CD4-positive, alpha-beta T cell treated with Interleukin-4 for 4 hours (primary cell): ENCODE measurements at regions not wholly inside any gene's neighbourhood (a gene's known extent, or its start where the extent isn't known, plus 50 kb on each side); places are given as distances from the start of the nearest gene placed in this dataset.

Experiments used
- DNase-seq: peaks from one replicate; pipeline ENCODE4 v3.0.0-alpha.2; 2020

DNA sequence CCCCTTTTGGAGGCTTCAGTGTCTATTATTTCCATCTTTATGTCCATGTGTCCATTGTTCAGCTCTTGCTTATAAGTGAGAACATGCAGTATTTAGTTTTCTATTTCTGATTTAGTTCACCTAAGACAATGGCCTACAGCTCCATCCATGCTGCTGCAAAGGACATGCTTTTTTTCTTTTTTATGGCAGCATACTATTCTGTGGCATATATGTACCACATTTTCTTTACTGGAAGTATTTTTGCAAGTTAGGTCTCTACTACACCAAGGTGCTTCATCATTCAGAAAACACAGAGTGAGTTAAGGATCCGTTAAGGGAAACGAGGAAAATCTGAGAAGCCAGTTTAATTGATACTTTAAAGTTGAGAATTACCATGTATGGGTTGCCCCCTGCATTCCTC lies 297.2 kb downstream of the CDCA7 start:
- no peak for DNase-seq

DNA sequence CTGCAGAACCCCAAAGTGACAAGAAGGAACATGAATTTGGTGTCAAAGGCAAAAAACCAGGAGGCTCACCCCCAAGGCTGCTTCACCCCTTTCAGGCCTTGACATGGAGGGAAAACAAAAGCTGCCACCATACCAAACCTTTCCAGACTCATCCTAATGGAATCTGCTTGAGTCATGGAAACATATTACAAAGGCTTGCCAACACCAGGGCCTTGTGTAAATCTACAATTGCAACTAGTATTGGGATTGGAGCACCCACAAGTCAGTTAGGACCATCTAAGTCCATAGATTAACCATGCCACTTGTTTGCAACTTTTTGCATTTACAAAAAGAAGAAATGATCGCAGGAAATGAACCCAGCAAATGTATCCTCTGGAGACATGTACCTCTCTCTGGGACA lies 297.6 kb downstream of the CDCA7 start:
- DNase-seq: no peak

DNA sequence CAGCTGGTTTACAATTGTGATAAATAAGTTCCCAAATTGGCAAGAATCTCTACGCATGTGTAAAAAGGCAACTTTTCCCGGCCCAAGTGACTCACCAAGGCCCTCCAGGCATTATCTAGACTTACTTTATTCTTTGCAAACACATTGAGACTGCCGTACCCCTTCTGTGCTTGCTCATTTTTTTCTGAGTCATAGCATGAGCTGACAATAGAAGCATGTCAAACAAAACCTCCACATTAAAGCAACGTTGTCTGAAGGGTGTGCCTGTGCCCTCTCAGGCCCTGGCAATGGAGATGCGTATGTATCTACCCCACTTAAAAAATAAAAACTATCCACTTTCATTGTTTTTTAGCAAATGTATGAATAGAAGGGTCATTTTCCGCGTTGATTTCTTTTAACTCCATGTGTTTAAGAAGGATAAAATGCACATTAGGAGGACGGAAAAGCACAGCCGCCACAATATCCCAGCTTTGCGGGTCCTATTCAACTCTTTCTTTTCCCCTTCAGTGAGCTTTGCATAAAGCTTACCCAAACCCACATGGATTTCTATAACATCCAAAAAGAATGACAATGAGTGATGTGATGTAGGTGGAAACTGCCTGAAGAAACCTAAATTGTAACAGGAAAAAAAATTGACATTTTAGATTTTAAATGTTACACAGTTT lies 298.2 kb downstream of the CDCA7 start:
- no peak for DNase-seq

DNA sequence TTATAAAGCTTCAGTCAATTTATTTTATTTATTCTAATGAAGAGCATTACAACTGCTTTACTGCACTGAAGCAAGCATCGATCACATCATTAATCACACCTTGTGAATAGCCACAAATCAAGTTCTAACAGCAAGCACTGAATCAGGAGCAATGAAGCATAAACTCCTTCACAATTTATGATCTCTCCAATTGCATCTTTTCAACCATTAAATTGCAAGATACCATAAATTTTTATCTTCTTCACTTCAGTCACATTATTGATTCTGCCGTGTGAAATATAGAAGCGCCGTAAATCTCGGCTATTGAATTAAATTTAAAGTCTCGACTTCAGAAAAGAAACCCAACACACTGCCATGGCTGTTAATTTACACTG lies 298.7 kb downstream of the CDCA7 start:
- DNase-seq: no peak

DNA sequence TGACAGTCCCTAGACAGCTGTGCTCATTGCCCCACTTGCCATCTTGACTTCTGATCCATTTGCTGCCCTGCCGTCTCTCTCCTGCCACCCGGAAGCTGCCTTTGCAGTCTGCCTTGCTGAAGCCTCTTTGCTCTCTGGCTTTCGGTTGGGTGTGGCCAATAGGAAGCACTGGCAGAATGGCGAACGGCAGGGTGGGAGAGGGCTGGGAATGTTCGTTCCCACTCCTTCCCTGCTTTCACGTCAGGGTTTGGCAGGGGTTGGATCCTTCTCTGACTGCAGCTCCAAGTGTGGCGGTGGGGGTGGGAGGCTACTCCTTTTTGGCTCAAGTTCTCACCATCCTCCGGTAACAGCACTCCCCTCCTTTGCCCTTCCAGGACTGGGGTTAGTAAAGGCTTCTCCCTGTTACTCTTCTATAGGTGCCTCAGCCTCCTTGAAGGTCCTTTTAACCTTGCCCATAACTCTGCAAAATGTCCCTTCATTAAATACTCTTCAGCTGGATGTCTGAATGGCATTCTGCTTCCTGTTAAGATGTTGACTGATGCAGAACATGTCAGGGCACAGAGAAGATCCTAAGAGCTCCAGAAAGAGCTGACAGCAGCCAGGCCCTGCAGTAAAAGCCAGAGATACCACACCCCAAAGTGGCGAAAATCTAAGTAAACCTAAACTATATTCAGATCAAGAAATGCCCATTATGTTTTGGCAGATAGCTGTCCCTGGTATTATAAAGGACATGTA lies 299.7 kb downstream of the CDCA7 start:
- DNase-seq: no peak

DNA sequence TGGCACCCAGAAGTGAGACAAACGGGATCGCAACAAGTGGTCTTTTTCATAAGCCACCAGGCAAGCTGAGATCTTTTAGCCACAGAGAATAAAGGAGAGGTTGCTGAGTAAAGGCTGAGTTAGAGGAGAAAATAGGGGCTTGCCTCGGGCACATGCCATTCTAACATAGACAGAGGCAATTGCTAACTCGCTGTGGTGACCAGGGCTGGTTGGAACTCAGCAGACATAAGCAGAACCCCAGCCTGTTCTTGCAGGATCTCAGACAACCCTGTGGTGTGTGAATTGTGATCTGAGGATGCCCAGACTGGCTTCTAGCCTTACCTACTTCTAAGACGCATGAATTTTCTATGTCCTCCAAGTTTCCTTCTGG lies 300.2 kb downstream of the CDCA7 start:
- DNase-seq: no peak

DNA sequence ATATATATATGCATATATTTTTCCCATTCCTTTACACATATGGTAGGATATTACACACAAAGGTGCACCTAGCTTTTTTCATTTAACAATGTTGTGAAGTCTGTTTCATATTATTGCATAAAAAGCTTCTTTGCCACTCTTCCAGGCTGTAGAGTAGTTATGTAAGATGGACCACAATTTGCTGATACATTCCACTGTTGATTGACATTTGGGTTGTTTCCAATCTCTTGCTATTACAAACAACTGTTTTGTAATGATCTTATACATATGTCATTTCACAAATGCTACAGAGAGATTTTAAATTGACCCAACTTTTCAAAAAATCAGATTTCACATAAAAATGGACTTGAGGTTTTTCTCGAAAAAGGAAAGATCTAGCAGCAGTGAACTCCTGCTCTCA lies 301.4 kb downstream of the CDCA7 start:
- DNase-seq: no peak

DNA sequence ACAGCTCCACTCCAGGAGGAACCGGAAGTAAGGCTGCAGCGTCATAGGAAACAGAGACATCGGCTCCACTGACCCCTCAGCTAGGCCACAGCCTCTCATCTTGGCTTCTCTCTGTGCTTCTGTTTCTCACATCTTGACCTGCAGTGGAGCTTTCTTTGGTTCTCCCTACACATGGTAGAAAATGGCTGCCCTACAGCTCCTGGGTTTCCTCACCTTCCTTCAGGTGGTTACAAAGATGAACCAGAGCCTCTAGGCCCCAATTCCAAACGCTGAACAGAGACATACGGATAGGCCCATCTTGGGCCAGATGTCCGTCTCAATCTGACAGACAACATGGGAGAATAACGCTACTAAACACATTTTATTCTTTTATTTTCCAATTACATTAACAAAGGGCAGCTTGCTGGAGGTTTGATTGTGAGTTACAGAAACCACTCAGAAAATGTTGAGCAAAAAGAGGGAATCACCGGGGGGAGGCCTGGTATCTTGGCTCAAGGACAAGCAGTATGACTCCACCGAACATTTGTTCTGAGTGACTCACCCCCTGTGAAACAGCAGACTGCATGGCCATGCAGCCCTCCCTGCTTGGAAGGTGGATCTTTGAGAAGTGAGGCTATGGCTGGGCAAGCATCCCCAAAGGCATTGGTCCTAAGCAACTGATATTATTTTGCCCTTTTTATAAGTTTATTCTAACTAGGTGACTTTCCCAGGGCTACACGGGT lies 303.5 kb downstream of the CDCA7 start:
- DNase-seq: no peak

DNA sequence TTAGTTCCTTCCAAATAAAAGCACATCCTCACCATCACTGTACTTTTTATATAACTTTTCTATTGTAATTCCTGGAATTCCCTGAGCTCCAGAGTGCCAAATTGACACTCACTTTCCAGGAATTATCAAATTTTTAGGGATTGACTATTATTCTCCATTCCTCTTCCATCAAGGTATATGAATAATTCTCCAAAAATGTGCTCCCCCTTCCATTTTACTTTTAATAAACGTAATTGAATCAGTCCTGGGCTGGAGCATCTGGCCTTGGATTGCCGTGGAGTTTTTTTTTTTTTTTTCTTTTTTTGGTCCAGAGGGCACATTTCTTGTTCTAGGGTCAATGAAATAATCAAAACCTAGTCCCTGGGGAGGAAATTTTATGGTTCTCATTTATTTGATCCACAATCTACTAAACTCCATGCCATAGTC lies 304.3 kb downstream of the CDCA7 start:
- no peak for DNase-seq

DNA sequence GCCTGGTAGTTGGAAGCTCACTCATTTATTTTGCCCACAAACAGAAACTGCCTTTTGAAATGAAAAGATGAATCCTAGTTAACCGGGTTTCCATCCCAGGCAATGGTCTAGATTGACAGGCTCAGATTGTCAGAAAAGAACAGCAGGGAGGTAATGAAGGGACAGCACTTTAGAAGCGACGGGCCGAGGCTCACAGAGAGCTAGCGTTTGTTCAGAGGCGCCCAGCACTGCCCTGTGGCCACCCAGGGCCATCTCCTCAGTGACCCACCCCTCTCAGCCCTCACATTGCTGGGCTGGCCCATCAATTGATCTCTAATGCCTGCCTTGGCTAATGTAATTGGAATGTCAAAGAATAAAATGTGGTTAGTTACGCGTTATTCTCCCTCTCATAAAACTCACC lies 304.8 kb downstream of the CDCA7 start:
- DNase-seq: no peak

DNA sequence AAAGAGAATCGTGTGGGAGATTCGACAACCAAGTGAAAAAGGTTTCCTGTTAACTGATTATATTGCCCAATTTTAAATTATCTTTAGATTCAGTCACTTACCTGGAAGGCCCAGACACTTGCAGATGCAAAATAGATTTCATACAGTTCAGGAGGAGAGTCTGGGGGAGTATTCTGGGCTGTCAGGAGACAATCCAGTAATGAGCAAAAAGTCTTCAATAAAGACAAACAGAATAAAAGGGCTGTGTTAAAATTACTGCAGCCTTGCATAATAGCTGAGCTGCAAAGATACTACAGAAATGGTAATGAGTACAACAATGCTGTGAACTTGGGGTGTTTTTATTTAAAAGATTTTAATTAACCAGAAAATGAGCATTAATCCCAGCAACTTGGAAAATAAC lies 303.6 kb downstream of the SP3 start:
- no peak for DNase-seq

DNA sequence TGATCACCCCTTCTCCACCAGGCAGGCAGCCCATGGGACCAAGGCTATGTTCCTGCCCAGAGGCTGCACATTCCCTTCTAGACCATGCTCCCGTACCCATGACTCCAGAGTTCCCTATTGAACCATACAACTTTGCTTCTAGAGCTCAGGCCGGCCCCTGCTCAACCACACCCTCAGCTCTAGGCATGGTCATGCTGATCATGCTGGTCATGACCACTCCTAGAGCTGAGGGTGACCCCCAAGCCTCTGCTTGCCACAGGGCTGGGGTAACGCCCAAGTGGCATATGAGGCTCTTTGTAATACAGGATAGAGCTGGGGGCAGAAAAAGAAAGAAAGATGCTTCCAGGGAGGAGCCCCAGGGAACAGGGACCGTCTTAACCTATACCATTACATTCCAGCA lies 301.8 kb downstream of the SP3 start:
- no peak for DNase-seq

DNA sequence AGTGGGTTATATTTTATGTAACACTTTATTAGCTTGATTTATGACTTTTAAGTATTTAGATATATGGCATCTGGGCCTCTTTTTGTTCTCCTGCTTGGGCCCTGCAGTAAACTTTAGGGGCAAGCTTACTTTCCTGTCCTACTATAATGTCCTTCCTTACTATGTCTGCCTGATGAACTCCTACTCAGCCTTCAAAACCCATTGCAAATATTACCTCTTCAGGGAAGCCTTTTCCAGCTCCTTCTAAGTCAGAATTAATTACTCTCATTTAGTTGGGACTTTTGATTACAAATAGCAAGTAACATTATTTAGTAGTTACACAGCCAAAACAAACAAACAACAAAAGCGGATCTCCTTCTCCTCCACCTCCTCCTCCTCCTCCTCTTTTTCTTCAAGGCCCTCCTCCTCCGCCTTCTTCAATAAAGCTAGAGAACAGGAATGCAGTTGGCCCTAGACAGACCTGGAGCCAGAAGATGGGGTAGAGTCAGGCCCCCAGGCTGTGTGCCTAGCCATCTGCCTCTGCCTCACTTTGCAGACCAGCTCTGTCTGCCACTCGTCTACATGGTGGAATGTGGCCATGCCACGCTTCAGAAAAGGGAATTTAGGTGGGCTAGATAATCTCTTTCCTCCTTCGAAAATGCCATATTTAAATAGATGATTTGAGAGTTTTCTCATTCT lies 301.2 kb downstream of the SP3 start:
- DNase-seq: no peak

DNA sequence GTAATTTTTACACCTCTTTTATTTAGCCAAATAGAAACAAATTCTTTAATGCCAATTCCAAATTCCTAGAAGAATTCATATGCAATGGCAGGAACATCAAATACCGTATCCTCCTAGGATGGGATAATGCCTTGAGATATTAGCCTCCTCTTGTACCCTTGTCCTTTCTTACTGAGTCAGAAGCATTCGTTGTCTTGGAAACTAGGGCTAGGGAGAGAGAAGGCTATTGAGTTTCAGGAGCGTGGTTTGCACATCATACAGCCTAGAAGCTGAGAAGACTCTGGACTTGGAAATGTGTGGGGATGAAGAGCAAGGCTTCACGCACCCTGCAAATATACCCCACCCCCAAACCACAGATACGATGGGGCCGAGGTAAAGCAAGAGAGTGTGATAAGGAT lies 300.7 kb downstream of the SP3 start:
- no peak for DNase-seq

DNA sequence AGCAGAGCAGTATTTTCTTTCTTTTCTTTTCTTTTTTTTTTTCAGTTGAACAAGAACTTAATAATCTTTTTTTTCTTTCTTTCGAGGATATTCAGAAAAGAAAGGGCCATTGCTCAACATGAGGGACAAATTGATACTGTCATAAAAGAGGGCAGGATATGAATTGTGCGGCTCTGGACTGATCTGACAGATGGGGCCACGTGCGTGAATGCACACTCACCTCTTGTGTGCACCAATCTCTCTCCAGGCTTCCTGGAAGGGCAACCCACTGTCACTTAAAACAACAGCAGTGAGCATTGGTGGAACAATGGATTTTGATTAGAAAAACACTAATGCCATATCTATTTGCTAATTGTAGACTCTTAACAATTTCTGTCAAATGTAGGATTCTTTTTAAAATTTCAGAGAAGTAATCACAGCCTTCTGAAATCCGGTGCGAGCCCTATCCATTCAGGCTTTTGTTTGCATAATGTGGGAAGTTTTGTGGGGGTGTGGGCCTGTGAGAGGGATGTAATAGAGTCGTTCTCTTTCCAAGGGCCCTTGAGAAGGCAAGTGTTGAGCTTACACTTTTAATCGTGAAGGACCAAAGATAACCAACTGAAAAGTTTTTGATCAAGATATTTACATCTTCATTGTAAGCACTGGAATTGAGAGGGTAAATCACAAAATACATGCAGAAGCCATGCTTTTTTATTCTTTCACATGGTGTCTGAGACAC lies 298.8 kb downstream of the SP3 start:
- no peak for DNase-seq

DNA sequence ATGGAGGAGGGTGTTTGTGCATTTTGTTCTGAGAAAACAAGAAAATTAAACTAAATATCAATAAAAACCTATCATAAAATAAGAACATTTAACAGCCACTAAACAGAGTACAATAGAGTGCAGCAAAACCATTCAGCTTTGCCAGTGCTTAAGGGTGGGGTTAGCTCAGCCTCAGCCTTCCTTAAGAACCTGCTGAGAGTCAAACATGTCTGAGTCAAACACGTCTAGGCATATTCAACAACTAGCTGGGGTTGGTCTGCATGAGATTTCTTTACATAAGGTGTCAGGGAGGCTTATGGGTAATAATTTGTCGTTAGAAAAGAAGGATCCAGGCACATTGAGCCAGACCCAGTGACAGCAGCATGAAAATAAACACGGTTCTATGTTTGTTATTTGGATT lies 298.2 kb downstream of the SP3 start:
- no peak for DNase-seq

DNA sequence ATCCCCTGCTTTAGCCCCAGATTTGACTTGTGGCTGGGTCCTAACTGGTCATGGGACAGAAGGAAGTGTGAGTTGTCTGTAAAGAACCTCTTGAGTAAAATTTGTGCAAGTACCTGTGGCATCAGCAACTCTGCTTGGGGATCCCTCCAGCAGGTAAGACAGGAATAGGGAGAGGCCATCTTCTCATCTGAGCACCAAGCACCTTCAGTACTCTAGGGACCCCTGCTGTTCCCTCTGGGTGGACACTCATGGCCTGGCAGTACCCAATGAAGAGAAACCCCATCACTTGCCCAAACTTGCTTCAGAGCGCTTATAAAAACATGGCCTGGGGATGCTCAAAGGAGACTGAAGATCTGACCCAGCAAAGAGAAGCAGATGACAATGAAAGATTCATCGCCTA lies 297.8 kb downstream of the SP3 start:
- no peak for DNase-seq

DNA sequence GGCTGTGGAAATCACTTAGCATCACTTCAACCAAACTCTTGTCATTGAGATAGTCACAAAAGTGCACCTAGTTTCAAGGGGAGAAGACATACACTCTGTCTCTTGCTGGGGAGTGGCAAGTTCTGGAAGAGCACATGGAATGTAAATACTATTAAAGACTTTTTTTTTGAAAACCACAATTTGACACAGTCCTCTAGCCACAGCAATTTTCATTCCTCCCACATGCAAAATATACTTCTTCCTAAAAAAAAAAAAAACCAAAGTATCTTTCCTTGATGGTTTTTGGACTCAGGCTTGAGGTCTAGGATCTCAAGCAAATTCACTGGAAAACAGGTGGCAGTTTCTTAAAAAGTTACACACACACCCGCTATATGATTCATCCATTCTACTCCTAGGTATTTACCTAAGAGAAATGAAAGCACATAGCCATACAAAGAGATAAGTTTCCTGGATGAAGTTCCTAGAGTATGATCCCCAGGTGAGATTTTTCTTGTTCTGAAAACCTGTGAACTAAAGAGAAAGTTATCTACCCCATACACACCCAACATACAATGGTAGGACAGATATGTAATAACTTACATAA lies 295.8 kb downstream of the SP3 start:
- DNase-seq: no peak

DNA sequence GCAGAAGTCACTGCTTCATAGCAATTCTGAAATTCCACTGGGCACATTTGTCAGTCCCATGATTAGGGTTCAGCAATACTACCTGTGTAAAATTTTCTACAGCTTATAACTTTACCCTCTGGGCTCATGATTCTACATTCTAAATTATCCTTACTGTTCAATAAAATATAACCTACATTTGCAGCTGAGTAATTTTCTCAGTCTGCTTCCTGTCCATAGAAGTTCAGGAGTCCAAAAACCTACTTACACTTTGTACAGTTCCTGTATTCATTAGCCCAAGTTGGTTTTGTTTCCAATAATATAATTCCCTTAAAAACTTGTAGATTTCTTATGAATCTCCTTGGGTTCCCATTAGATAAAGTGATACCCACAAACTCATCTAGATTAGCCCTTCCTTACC lies 295.3 kb downstream of the SP3 start:
- no peak for DNase-seq

DNA sequence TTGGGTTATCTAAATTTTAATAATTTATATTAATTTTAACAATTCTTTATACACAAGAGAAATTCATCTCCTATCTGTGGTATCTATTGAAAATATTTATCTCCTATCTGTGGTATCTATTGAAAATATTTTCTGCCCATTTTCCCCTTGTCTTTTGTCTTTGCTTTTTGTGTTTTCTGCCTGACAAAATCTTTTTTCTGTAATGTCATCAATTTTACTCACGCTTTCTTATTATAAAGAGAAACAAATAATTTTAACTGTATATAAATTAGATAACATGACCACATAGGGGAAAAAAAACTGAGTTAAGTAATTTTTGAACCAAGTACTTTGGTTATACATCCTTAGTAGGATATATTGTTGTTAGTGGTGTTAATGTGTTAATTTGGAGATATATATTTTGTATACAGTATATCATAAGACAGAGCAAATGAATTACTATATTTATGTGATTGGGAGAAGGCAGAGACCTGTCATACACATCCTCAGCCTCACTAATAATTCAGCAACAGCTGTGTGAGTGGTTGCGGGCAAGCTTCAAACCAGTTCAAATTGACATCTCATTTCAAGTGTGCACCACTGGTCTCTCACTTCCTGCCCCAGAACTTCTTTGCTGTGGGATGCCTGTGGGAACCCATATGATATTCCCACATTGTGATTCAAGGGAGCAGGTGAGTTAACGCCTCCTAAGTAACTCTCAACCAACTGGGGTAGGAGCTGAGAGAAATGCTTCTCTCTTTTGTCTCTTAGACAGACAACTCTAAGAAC lies 292.4 kb downstream of the SP3 start:
- DNase-seq: no peak

DNA sequence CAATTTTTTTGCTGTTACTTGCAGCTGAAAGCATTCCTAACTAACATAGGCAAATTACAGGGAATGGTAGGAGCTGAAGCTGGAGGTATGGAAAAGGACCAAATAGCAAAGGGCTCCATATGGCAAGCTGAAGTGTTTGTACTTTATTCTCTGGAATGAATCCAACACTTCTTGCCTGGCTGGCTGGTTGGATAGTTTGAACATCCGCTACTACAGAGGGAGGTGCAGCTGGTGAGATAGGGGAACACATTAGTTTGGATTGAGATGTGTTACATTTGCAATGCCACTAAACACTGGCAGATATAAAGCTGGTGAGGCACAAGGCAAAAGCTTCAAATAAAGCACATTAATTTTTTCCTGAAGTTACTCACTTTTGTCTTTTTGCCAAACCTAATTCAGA lies 291.5 kb downstream of the SP3 start:
- DNase-seq: no peak

DNA sequence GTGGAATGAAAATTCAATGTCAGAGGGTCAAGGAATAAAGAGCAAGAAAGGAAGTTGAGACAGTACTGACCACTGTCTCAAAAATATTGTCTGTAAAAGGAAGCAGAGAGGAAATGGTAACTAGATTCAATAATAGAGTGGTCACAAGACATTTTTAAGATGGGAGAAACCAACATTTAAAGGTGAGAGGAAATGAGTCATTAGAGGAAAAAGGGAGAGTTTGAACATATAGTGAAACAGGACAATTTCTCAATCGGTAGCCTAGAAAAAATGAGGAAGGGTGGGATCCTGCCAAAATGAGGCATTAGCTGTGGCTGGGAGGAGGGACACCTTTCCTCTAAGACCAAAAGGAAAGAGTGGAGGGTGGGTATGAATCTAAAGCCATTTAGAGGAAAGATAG lies 288.5 kb downstream of the SP3 start:
- no peak for DNase-seq
